Dedifferentiated amniotic fluid mesenchymal stem cell (primary cell): ENCODE measurements at regions not wholly inside any gene's neighbourhood (a gene's known extent, or its start where the extent isn't known, plus 50 kb on each side); places are given as distances from the start of the nearest gene placed in this dataset.
A peak's percentile ranks its signal among the peaks of the same experiment; 100 is the strongest.
"Not testable (repeated sequence)": the region's sequence is repeated elsewhere in the genome, so short reads cannot be mapped to it uniquely, and the experiment has no call there.

Source experiments
- DNase-seq: peaks from one replicate; pipeline ENCODE4 v3.0.0-alpha.2; 2016; ENCODE audit errors: extremely low spot score

- DNase-seq = no peak
Measured at GRCh38 chr12:34097213-34097612, 74.9 kb downstream of the ALG10 start.

- DNase-seq = no peak
Measured at GRCh38 chr12:34105392-34105933, 83.2 kb downstream of the ALG10 start.

GRCh38 chr12:34106172-34106571 lies 83.9 kb downstream of the ALG10 start:
- DNase-seq = no peak

- no peak for DNase-seq
Measured at GRCh38 chr12:34107016-34107415, 84.7 kb downstream of the ALG10 start.

GRCh38 chr12:34107781-34108404 lies 85.6 kb downstream of the ALG10 start:
- no peak for DNase-seq

- DNase-seq = no peak
Measured at GRCh38 chr12:34108405-34108803, 86.1 kb downstream of the ALG10 start.

- DNase-seq = no peak
Measured at GRCh38 chr12:34108967-34109366, 86.7 kb downstream of the ALG10 start.

- no peak for DNase-seq
Measured at GRCh38 chr12:34109390-34109789, 87.1 kb downstream of the ALG10 start.

- not testable (repeated sequence) for DNase-seq
Measured at GRCh38 chr12:34109909-34110531, 87.7 kb downstream of the ALG10 start.

- no peak for DNase-seq
Measured at GRCh38 chr12:34119366-34119765, 97.1 kb downstream of the ALG10 start.

GRCh38 chr12:34121360-34121759 lies 99.1 kb downstream of the ALG10 start:
- no peak for DNase-seq

GRCh38 chr12:34123092-34123491 lies 100.8 kb downstream of the ALG10 start:
- DNase-seq = peak; percentile 48

- no peak for DNase-seq
Measured at GRCh38 chr12:34124608-34125007, 102.3 kb downstream of the ALG10 start.

GRCh38 chr12:34126239-34126641 lies 103.9 kb downstream of the ALG10 start:
- no peak for DNase-seq

- DNase-seq = no peak
Measured at GRCh38 chr12:34126805-34127204, 104.5 kb downstream of the ALG10 start.

GRCh38 chr12:34127379-34127778 lies 105.1 kb downstream of the ALG10 start:
- DNase-seq = not testable (repeated sequence)

- no peak for DNase-seq
Measured at GRCh38 chr12:34142430-34142829, 120.1 kb downstream of the ALG10 start.

GRCh38 chr12:34151019-34151418 lies 128.7 kb downstream of the ALG10 start:
- DNase-seq = no peak

- DNase-seq = no peak
Measured at GRCh38 chr12:34163443-34163842, 141.1 kb downstream of the ALG10 start.

- DNase-seq = no peak
Measured at GRCh38 chr12:34166427-34167060, 144.2 kb downstream of the ALG10 start.

- DNase-seq = not testable (repeated sequence)
Measured at GRCh38 chr12:34168507-34168906, 146.2 kb downstream of the ALG10 start.

- no peak for DNase-seq
Measured at GRCh38 chr12:34186492-34186891, 164.2 kb downstream of the ALG10 start.

GRCh38 chr12:34188974-34189373 lies 166.7 kb downstream of the ALG10 start:
- DNase-seq = no peak
